HL-60 (cell line): ENCODE measurements at regions not wholly inside any gene's neighbourhood (a gene's known extent, or its start where the extent isn't known, plus 50 kb on each side); places are given as distances from the start of the nearest gene placed in this dataset.

Experiments used
- DNase-seq, 2 experiments: peaks; one replicate each; pipeline ENCODE4 v3.0.0-alpha.2; 2010 to 2020; ENCODE audit warnings: low read depth in 1 of 2, low spot score in 1 of 2
- H3K27ac ChIP-seq: fragments of 250-450 bp; sonication (Bioruptor Pico); replicated peaks from 2 replicates; pipeline ENCODE4 v1.5.1; 2020; ENCODE audit warnings: mild to moderate bottlenecking, moderate library complexity
- H3K27me3 ChIP-seq: fragments of 250-450 bp; sonication (Bioruptor Pico); 2 replicates; pipeline ENCODE4 v1.5.1; 2021; ENCODE audit warnings: mild to moderate bottlenecking, moderate library complexity; ENCODE audit not compliant: insufficient read depth, poor library complexity, severe bottlenecking
- H3K4me3 ChIP-seq: replicated peaks from 2 replicates; pipeline ENCODE4 v1.5.1; 2011; ENCODE audit warnings: mild to moderate bottlenecking, control low read depth, low read length; ENCODE audit not compliant: insufficient read depth
- GABPA ChIP-seq: IDR thresholded peaks from 2 replicates; pipeline ENCODE4 v1.6.1; 2012; ENCODE audit warnings: low read depth
- POLR2AphosphoS5 ChIP-seq: IDR thresholded peaks from 2 replicates; pipeline ENCODE4 v1.6.1; 2012; ENCODE audit warnings: low read depth
- SPI1 ChIP-seq: IDR thresholded peaks from 2 replicates; pipeline ENCODE4 v1.6.1; 2012; ENCODE audit warnings: low read depth, mild to moderate bottlenecking, borderline replicate concordance
- TF ChIP-seq, protein P1 (sequence below): IDR thresholded peaks from one replicate; pipeline ENCODE4 v1.5.1; 2011; ENCODE audit warnings: low read length, control low read depth, inconsistent platforms; ENCODE audit not compliant: insufficient read depth
- TF ChIP-seq, protein P2 (sequence below): IDR thresholded peaks from 2 replicates; pipeline ENCODE4 v1.6.1; 2012; ENCODE audit warnings: low read depth; ENCODE audit not compliant: insufficient replicate concordance

DNA sequence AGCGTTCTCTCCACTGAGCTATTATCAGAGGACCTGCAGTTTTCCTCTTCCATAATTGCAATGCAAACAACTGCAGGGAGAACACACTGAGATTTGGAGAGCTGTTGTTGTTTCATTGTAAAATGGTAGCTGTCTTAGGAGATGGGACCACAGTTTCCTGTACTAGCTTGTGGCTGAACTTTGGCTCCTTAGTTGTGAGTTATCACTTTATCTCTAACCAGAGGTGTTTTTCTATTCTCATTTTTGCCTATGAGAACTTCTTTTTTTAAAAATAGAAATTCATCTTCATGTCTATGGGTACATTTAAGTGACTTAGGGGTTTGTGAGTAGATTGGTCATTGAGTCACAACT lies 216.5 kb downstream of the SLC38A4 start:
- Histone ChIP-seq H3K27me3 (no peaks in the 10 kb centered on the region), H3K4me3 (no peak overlapping the region), H3K27ac (no peak overlapping the region)
- DNase-seq = no peak
- TF ChIP-seq, protein P1, sequence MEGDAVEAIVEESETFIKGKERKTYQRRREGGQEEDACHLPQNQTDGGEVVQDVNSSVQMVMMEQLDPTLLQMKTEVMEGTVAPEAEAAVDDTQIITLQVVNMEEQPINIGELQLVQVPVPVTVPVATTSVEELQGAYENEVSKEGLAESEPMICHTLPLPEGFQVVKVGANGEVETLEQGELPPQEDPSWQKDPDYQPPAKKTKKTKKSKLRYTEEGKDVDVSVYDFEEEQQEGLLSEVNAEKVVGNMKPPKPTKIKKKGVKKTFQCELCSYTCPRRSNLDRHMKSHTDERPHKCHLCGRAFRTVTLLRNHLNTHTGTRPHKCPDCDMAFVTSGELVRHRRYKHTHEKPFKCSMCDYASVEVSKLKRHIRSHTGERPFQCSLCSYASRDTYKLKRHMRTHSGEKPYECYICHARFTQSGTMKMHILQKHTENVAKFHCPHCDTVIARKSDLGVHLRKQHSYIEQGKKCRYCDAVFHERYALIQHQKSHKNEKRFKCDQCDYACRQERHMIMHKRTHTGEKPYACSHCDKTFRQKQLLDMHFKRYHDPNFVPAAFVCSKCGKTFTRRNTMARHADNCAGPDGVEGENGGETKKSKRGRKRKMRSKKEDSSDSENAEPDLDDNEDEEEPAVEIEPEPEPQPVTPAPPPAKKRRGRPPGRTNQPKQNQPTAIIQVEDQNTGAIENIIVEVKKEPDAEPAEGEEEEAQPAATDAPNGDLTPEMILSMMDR = no peak
- no peak for TF ChIP-seq SPI1
- no peak for TF ChIP-seq POLR2AphosphoS5

DNA sequence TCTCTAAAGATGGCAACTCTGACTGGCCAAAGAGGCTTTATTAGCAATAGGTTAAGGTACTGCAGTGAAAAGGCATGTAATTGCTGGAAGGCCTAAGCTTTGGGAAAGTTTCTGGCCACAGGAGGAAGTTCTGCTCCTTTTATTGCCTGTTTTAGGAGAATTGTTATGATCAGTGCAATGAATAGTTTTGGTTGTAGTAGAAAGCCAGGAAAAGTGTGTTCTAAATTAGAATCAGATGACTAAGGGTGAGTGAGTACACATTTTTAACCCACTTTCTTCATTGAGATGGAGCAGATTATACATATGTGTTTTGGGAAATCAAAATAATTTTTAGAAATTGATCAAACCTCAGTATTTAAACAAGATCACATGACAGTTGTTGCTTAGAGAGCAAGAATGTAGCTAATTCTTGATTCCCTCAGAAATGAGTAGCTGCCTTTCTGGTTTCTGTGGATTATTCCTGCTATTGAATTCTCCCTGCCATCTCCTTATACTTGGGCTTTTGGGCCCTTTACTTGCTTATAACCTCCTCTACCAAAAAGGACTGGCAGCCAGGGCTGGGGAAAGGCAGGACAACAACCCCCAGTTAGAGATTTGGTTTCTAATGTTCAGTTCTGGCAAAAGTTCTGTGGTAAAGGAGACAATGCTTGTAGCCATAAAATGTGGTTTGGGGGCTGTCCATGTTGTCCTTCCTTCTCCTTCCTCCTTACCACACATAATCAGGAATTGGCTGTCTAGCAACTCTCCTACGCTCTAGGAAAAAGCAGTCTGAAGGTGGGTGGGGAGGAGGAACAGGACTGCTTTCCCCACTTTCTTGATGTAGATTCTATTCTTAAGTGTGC lies 217.1 kb downstream of the SLC38A4 start:
- TF ChIP-seq, protein P1 = no peak
- TF ChIP-seq GABPA = no peak
- TF ChIP-seq POLR2AphosphoS5 = no peak
- no peak for TF ChIP-seq SPI1
- TF ChIP-seq, protein P2, sequence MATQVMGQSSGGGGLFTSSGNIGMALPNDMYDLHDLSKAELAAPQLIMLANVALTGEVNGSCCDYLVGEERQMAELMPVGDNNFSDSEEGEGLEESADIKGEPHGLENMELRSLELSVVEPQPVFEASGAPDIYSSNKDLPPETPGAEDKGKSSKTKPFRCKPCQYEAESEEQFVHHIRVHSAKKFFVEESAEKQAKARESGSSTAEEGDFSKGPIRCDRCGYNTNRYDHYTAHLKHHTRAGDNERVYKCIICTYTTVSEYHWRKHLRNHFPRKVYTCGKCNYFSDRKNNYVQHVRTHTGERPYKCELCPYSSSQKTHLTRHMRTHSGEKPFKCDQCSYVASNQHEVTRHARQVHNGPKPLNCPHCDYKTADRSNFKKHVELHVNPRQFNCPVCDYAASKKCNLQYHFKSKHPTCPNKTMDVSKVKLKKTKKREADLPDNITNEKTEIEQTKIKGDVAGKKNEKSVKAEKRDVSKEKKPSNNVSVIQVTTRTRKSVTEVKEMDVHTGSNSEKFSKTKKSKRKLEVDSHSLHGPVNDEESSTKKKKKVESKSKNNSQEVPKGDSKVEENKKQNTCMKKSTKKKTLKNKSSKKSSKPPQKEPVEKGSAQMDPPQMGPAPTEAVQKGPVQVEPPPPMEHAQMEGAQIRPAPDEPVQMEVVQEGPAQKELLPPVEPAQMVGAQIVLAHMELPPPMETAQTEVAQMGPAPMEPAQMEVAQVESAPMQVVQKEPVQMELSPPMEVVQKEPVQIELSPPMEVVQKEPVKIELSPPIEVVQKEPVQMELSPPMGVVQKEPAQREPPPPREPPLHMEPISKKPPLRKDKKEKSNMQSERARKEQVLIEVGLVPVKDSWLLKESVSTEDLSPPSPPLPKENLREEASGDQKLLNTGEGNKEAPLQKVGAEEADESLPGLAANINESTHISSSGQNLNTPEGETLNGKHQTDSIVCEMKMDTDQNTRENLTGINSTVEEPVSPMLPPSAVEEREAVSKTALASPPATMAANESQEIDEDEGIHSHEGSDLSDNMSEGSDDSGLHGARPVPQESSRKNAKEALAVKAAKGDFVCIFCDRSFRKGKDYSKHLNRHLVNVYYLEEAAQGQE = no peak
- H3K27me3 ChIP-seq = no peaks in the 10 kb centered on the region
- no peak overlapping the region for H3K4me3 ChIP-seq
- H3K27ac ChIP-seq = no peak overlapping the region
- DNase-seq = no peak

DNA sequence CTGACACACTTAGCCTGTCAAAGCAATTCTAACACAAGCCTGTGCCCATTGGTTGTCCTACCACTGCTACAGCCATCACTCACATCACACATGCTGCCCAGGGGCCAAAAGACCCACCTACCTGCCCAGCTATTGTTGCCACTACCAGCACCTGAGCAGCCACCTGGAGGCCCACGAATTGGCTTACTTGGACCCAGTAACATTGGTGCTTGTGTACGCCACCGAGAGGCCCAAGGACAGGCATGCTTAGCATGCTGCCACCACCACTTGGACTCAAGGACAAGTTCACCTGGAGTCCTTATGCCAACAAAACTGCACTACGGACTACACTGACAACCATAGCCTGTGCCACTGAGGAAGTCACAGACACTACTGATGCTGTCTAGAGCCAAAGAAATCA lies 221.1 kb downstream of the SLC38A4 start:
- Histone ChIP-seq H3K27me3 (no peaks in the 10 kb centered on the region), H3K4me3 (no peak overlapping the region), H3K27ac (no peak overlapping the region)
- no peak for DNase-seq
- TF ChIP-seq, protein P1 = no peak
- no peak for TF ChIP-seq GABPA
- TF ChIP-seq, protein P2 = no peak
- no peak for TF ChIP-seq POLR2AphosphoS5
- no peak for TF ChIP-seq SPI1
